IPS DF 19.7 (cell line): ENCODE measurements at regions not wholly inside any gene's neighbourhood (a gene's known extent, or its start where the extent isn't known, plus 50 kb on each side); places are given as distances from the start of the nearest gene placed in this dataset.
A peak's percentile ranks its signal among the peaks of the same experiment; 100 is the strongest.
"Not testable (repeated sequence)": the region's sequence is repeated elsewhere in the genome, so short reads cannot be mapped to it uniquely, and the experiment has no call there.

Experiments used
- DNase-seq: peaks from one replicate; pipeline ENCODE4 v3.0.0-alpha.2; 2013; ENCODE audit warnings: low read depth, low spot score

DNA sequence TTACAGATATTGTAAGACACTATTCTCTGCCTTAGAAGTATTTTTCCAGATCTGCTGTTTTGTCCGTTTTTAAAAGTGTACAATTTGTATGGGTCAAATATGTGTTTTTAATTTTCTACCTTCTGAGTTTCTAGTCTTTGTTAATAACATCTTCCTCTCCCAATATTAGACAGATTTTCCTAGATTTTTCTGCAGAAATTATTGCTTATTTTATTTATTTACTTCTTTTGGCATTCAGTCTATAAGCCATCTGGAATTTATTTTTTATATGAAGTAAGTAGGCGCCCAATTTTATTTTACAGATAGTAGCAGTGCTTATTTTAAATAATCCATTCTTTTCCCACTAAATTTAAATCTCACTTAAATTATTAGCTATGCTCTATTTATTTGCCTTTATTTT is 103.1 kb upstream of the PLEKHG1 start:
- DNase-seq = no peak

DNA sequence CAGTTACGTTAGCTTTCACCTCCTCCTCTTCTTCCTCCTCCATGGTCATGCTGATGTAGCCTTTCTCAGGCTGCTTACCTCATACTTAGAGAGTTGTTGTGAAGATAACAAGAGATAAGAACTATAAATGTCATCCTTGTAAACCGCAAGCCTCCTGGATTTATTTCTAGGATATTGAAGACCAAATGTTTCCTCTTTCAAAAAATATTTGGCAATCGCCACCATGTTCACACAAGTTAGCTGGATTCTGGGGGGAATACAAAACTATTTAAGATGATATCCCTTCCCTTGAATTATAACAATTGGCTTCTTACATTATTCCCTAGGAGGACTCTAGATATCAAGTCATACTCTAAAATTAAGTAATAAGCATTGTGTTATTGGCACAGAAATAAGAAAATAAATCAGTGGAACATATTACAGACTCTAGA is 99.8 kb upstream of the PLEKHG1 start:
- no peak for DNase-seq

DNA sequence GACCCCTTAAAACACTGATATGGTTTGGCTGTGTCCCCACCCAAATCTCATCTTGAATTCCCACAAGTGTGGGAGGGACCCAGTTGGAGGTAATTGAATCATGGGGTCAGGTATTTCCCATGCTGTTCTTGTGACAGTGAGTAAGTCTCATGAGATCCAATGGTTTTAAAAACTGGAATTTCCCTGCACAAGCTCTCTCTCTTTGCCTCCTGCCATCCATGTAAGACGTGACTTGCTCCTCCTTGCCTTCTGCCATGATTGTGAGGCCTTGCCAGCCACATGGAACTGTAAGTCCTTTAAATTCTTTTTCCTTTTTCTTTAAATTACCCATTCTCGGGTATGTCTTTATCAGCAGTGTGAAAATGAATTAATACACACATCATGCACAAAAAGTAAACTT is 99.1 kb upstream of the PLEKHG1 start:
- DNase-seq = not testable (repeated sequence)

DNA sequence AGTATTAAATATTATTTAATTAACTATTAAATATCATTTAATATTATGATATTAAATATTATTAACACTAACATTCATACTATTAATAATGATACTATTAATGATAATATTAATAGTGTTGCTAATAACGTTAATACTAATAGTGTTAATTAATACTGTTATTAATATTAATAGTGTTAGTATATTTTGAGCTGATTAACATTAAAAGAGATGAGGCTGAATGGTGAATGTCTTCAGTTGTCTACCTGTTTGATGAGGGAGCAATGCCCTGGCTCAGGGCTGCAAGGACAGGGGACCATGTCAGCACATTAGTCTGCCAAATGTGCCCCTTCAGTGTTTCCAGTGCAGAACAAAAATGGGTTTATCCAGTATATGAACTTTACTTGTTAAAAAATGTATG is 96.6 kb upstream of the PLEKHG1 start:
- DNase-seq = no peak

DNA sequence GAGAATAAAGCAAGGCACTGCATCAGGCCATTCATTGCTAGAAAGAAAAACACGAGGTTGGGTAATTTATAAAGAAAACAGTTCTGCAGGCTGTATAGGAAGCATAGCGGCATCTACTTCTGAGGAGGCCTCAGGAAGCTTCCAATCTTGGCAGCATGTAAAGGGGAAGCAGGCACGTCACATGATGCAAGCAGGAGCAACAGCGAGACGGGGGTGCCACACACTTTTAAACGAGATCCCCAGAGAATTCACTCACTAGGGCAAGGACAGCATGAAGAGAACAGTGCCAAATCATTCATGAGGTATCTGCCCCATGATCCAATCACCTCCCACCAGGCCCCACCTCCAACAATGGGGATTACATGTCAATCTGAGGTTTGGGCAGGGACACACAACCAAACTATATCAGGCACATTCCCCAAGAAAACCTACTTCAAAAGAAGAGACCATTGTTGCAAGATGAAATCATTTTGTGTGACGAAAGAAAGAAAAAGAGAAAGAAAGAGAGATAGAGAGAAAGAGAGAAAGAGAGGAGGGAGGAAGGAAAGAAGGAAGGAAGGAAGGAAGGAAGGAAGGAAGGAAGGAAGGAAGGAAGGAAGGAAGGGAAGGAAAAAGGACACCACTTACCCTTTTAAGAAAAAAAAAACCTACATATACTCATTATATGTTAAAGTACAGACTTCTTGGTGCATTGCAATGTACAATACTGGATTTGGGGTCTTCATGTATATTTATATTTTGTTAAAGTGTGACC is 95.9 kb upstream of the PLEKHG1 start:
- DNase-seq = no peak

DNA sequence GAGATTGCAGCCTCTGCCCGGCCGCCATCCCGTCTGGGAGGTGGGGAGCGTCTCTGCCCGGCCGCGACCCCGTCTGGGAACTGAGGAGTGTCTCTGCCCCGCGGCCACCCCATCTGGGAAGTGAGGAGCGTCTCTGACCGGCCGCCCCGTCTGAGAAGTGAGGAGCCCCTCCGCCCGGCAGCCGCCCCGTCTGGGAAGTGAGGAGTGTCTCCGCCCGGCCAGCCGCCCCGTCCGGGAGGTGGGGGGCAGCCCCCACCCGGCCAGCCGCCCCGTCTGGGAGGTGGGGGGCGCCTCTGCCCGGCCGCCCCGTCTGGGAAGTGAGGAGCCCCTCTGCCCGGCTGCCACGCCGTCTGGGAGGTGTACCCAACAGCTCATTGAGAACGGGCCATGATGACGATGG is 92.3 kb upstream of the PLEKHG1 start:
- not testable (repeated sequence) for DNase-seq

DNA sequence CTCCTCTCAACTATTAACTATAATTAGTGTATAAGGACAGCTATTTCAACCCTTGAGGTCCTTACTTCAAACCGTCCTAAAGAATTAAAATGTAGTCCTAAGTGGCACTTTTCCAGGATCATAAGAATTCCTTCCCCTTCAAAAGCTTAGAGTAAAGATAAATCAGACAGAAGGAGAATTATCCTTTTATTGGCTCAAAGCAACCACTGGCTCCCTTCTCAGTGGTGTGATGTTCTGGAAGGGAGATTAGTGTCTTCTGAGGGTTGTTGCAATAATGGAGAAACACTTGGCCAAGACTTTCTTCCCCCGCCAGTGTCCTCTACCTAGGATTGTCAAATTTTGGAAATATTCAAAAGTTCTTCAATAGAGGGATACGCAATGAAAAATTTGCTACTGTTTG is 89.1 kb upstream of the PLEKHG1 start:
- DNase-seq = no peak

DNA sequence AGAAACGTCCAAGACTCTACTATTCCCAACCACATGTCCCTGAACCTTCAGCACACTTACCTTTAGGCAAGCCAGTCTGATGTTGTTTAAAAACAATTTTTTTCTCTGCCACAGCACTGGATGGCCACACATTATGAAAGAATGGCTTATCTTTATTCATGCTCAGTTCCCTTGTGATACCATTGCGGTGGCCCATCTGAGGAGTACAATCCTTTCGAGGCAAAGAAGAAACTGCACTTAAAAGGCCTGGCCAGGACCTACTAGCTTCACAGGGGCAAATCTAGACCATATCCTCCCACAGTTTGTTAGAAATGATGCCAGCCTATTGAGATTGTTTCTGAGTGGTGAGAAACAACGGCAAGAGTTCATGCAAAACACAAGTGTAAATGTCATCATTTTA is 88.4 kb upstream of the PLEKHG1 start:
- DNase-seq = no peak

DNA sequence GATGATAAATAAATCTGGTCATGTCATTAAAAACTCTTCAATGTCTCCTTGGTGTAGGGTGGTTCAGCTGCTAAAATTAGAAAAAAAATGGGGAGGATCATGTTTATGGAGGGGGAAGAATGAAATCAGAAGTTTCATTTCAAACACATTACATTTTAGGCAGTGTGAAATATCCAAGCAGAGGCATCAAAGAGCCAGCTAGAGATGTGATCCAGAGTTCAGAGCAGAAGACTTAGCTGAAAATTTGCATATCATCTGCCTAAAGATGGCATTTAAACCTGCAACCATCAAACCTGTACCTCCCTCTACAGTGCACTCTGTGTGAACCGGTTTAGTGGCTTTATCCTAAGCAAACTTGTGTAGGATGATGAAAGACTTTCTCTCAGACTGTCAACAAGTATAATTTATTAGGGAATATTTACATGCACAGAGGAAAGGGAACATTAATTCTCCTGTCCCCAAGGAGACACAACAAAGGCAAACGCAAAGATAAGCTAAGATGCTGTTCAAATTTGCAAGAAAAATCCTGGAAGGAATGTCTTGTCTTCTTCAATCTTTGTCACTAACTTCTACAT is 84.8 kb upstream of the PLEKHG1 start:
- no peak for DNase-seq

DNA sequence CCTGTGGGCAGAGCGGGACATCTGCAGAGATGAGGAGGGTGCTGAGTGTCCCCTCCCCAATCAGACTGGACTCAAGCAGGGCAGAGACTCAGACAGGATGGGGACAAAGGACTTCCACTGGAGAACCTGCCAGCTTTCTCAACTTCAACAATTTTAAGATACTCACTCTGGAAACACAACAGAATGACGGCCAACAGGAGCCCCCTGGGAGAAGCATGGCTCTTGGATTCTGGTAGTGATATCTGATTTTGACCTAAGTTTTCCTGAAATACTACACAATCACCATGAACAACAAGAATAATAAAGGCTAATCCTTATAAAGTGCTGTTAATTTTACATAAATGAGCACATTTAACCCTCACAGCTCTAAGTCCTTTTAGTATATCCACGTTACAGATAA is 83.5 kb upstream of the PLEKHG1 start:
- DNase-seq = no peak

DNA sequence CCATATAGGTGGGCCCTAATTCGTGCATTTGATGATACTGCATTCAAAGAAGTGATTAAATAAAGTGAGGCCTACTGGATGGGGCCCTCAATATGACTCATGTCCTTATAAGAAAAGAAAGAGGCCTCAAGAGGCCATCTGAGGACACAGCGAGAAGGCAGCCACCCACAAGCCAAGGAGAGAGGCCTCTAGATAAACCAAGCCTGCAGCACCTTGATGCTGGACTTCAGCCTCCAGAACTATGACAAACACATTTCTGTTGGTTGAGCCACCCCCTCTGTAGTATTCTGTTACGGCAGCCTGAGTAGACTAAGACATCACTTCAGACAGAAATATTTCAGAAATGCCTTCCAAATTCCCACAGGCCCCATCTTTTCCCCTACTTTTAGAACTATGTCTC is 82.5 kb upstream of the PLEKHG1 start:
- DNase-seq = no peak

DNA sequence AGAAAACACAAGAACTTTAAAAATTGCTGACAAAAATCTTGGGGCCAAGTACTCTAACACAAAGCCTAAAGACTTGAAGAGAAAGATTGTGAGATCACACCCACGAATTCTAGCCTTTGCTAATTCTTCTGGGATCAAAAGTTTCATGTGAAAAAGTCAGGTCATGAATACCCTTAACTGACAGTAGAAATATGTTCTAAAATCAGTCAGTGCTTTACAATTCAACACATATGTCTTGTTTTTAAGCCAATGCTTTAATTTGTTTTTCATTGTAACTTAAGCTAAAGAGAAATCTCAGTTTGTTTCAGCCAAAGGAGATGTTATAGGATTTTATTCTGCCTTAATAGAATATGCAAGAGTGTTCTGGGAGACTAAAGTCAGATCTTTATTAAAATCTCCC is 78.2 kb upstream of the PLEKHG1 start:
- no peak for DNase-seq

DNA sequence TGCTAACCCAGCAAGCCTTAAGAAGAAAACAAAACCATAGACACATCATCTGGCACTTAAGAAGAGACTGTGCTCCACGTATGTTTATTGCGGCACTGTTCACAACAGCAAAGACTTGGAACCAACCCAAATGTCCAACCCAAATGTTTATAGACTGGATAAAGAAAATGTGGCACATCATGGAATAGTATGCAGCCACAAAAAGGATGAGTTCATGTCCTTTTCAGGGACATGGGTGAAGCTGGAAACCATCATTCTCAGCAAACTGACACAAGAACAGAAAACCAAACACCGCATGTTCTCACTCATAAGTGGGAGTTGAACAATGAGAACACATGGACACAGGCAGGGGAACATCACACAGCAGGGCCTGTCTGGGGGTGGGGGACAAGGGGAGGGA is 76.5 kb upstream of the PLEKHG1 start:
- not testable (repeated sequence) for DNase-seq

DNA sequence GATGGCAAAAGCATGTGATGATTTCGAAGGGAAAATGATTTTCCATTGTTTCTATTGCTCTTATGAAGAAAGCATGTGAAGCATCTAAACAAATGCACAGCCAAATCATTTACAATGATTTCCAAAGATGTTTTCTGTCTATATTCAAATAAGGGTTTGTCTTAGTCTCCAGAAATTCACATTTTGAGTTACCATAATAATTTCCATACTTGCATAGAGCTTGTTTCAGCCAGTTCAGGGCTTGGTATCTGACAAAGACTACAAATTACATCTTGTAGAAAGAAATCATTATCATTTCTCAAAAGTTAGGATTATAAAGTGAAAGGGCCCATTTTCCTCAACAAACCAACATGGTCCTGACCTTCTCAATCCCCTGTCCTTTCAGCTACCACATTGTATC is 74.4 kb upstream of the PLEKHG1 start:
- no peak for DNase-seq

DNA sequence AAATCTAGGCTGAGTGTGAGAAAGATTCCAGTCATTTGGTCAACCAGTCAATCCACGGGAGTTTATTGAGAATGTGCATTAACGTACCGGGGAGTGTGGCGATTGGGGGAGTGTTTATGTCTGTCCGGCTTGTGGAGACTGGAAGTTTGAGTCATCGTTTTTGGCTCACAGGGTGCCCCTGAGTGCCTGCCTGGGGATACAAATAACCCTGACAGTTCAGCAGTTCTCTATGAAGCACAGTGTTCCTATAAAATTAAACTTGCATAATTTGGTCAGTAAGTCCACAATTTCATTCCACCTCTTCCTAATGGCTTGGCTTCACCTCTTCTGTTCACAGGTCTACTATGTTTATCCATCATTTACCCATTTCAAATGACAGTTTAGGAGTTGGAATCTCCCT is 72.6 kb upstream of the PLEKHG1 start:
- DNase-seq = no peak

DNA sequence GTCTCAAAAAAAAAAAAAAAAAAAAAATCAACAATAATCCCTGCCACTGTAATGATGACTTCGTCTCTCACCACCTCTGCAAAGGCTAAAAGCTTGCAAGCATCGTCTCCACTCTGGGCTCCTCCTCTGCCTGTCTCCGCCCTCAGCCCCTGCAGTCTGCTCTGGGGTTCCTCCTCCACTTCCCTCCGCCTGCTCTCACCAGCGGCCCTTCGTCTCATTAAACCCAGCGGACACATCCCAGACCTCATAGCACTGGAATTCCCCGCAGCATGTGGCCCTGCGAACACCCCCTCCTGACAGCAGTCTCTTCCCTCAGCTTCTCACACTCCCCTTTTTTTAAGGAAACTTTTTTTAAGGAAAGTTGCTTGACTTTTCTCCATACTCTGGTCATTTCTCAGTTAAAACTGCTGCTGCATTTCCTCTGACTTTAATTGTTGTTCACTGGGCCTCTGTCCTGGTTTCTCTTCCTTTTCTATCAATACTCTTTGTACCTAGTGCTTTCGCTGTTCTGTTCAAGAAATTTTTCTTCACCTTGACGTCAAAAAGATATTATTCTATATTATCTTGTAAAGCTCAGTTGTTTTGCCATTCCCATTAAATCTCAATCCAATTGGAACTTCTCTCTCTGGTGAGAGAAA is 70.9 kb upstream of the PLEKHG1 start:
- DNase-seq = peak; percentile 40

DNA sequence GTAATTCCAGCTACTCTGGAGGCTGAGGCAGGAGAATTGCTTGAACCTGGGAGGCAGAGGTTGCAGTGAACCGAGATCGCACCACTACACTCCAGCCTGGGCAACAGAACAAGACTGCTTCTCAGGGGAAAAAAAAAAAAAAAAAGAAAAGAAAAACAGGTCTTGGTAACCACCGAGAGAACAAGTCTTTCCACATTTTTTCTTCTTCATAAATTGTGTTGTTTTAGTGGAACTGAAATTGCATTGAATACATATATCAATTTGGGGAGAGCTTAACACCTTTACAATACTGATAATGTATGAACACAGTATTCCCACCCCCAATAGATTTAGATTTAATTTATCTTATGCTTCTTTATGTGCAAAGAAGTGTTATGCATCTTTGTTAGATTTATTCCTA is 70.0 kb upstream of the PLEKHG1 start:
- DNase-seq = no peak

DNA sequence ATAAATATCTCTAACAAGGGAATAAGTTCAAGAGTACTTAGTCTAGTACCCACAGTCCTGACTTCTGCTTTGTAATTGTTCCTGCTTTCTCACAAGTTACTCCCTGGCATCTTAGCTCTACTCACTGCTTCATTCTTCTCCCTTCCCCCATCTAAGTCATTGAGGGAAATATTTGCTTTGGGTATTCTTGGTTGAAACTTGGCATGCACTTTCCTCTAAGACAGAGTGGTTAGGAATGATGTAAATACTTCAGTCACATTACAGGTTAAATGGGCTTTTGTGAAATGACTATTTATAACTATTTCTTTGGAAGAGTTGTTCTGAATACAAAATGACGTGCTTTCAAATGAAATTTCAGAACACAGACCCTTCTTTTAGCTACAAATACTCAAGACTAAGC is 67.7 kb upstream of the PLEKHG1 start:
- DNase-seq = no peak

DNA sequence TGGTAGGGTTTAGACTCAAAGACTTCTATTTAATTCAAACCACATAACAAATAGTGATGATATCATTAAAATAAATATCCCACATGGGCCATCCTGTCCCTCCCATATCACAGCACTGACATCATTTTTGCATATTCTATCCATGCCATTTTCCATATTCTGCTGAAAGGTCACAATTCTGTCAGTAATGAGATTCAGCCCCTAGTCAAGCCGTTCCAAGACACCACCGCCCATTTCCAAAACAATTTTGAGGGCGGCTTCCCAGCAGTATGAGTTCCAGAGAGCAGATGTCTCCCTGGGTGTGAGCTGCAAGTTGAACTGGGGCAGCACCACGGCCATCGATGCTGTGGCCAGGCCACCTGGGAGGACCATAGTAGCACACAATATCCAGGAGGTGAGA is 65.1 kb upstream of the PLEKHG1 start:
- no peak for DNase-seq

DNA sequence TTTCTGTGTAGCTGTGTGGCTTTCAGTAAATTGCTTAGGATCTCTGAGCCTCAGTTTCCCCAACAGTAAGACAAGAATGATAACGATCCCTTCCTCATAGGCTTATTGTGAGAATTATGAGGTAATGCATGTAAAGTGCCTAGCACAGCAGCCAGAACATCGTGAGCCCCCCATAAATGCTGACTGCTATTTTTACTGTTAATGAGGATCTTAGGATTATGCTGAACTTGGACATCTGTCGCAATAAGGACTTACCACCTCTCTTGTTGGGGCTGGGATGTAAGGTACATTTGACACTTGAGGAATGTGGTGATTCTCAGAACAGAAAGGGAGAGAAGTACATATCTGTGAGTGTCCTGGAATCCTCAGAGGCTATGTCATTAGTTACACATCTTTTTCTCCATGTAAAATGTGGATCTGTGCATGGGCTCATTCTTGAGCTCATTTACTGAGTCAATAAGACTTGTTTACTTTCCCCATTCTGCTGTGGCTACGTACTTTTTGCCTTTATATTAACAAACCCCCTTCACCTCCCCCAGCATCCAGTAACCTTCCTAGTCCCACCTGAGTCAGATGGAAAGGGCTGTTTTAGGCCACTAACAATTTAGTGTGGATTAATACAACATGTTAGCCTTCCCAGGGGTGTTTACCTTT is 64.4 kb upstream of the PLEKHG1 start:
- no peak for DNase-seq

DNA sequence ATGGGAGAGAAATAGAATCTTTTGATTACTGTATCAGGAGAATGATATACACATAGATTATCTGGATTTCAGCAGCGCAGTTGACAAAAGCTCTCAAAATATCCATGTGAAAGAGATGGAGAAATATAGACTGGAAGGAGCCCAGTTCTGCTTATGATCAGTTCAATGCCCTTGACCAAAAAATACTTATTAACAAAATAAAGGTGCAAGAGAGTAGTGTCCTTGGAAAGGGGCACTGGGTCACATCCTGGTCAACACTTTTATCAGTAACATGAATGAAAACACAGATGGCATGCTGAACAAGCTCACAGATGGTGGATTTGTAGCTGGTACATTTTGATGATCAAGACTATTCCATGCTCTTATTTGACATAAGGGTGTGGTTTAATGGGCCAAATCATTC is 63.9 kb upstream of the PLEKHG1 start:
- DNase-seq = no peak

DNA sequence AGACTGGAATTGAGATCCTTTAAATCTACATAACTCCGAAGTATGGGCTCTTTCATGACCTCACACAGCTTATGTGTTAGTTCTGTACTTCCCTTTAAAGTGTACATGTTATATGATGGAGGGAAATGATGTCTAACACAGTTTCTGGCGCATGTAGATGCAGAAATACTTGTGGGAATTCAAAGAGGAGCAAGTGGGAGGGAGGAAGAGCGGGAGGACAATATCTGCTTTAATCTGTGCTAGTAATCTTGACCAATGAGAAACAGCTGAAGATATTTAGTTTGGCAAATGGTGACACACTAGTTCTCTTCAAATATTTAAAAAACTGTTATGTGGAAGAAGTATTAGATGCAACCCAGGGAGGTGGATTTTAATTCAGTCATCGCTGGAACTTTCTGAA is 62.9 kb upstream of the PLEKHG1 start:
- no peak for DNase-seq

DNA sequence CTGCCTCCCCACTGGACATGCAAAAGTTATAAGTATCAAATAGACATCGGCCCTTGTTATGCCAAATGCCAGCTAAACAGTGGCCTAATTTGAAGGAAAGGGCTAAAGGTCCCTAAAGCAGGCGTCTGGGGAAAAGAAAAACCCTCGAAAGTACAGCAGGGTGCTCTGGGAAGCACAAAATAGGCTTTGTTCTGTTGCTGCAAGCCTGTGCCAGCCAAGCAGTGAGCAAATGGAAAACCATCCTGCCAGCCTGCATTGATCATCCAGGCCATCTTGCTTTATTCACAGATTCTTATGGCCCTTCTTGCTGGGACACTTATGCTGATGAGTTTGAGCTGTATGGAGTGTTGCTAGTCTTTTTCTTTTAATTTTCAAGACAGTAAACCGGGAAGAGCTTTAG is 62.2 kb upstream of the PLEKHG1 start:
- DNase-seq = no peak
